HFFc6 (cell line): ENCODE measurements at regions not wholly inside any gene's neighbourhood (a gene's known extent, or its start where the extent isn't known, plus 50 kb on each side); places are given as distances from the start of the nearest gene placed in this dataset.

ENCODE experiments used
- DNase-seq: peaks from one replicate; pipeline ENCODE4 v3.0.0-alpha.2; 2018
- H3K27ac Mint-ChIP-seq: 2 replicates; pipeline ENCODE4 v1.8.0; 2020; ENCODE audit warnings: mild to moderate bottlenecking, mixed read lengths
- H3K27me3 Mint-ChIP-seq: 2 replicates; pipeline ENCODE4 v1.8.0; 2021; ENCODE audit warnings: mild to moderate bottlenecking, moderate library complexity, mixed read lengths; ENCODE audit not compliant: insufficient read depth
- H3K36me3 Mint-ChIP-seq: 2 replicates; pipeline ENCODE4 v1.8.0; 2021; ENCODE audit warnings: low read depth, mixed read lengths
- H3K4me1 Mint-ChIP-seq: 2 replicates; pipeline ENCODE4 v1.8.0; 2020; ENCODE audit warnings: low read depth, mixed read lengths
- H3K4me3 Mint-ChIP-seq: 2 replicates; pipeline ENCODE4 v1.8.0; 2020; ENCODE audit warnings: mild to moderate bottlenecking, moderate library complexity, mixed read lengths
- H3K9me3 Mint-ChIP-seq: 2 replicates; pipeline ENCODE4 v1.8.0; 2020; ENCODE audit warnings: mild to moderate bottlenecking, mixed read lengths
- TF ChIP-seq, protein P1 (sequence below): fragments of 200-600 bp; sonication (generic); IDR thresholded peaks from 2 replicates; pipeline ENCODE4 v1.5.0; 2021; ENCODE audit warnings: antibody characterized with exemption, mild to moderate bottlenecking

DNA sequence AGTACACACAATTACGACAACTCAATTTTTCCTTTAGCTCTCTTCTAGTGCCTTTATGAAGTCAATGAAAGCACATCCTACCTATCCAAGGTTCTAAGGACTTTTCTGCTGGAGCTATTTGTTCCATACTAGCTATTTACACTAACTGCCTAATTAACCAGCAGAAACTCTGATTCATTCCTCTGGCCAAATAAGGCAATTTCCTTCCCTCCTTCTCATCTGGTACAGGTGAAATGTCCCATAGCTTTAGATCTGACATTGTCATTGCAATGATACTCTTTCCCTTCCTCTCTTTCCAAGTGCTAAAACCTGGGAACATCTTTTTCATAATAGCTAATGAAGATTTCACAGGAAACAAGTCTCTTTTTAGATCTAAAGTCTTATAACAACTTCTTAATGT lies 521.7 kb downstream of the SOX2 start:
- Mint-ChIP-seq H3K36me3 (no peaks in the 10 kb centered on the region), H3K27me3 (no peaks in the 10 kb centered on the region), H3K4me1 (no peaks in the 10 kb centered on the region), H3K4me3 (no peak overlapping the region), H3K9me3 (peaks cover 40% of the 10 kb centered on the region), H3K27ac (no peak overlapping the region)
- TF ChIP-seq, protein P1, sequence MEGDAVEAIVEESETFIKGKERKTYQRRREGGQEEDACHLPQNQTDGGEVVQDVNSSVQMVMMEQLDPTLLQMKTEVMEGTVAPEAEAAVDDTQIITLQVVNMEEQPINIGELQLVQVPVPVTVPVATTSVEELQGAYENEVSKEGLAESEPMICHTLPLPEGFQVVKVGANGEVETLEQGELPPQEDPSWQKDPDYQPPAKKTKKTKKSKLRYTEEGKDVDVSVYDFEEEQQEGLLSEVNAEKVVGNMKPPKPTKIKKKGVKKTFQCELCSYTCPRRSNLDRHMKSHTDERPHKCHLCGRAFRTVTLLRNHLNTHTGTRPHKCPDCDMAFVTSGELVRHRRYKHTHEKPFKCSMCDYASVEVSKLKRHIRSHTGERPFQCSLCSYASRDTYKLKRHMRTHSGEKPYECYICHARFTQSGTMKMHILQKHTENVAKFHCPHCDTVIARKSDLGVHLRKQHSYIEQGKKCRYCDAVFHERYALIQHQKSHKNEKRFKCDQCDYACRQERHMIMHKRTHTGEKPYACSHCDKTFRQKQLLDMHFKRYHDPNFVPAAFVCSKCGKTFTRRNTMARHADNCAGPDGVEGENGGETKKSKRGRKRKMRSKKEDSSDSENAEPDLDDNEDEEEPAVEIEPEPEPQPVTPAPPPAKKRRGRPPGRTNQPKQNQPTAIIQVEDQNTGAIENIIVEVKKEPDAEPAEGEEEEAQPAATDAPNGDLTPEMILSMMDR = no peak
- no peak for DNase-seq

DNA sequence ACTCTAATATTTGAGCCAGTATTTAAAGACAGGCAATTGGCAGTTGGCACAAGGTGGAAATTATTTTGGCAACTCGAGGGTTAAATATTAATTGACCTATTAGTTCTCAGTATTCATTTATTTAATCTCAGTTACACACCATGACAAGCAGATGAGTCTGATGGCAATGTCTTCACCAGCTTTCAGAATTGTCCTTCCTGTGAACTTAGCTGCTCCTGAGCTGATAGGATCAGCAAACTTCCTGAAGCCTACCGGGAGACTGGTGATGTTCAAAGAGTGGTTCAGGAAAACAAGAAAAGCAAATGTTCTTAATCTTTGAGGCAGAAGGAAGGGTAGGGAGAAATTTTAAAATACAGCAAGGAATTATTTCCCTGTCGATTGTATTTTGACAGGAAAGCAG lies 522.2 kb downstream of the SOX2 start:
- Mint-ChIP-seq H3K27me3 (no peaks in the 10 kb centered on the region), H3K9me3 (peaks cover 45% of the 10 kb centered on the region), H3K4me3 (no peak overlapping the region), H3K36me3 (no peaks in the 10 kb centered on the region), H3K27ac (no peak overlapping the region), H3K4me1 (no peaks in the 10 kb centered on the region)
- TF ChIP-seq, protein P1 = no peak
- DNase-seq = no peak

DNA sequence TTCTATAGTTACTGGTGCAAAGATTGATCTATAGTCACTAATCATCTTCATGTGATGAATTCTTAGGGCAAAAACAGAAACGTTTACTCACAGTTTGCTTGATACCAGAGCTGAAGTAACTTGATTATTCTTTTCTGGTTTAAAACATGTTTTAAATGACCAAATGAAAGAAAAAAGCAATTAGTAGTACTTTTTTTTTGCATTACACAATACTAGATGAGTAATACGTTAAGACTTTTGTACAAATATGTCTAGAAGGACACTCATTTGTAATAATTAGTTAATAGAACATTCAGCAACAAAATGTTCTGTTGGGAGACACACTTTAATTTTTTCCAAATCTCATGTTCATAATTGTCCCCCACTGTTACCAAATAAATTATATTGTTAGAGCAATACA lies 523.2 kb downstream of the SOX2 start:
- no peaks in the 10 kb centered on the region for H3K4me1 Mint-ChIP-seq
- no peaks in the 10 kb centered on the region for H3K36me3 Mint-ChIP-seq
- no peak overlapping the region for H3K27ac Mint-ChIP-seq
- no peak for DNase-seq
- peaks cover 46% of the 10 kb centered on the region for H3K9me3 Mint-ChIP-seq
- H3K4me3 Mint-ChIP-seq = no peak overlapping the region
- H3K27me3 Mint-ChIP-seq = no peaks in the 10 kb centered on the region
- TF ChIP-seq, protein P1 = no peak

DNA sequence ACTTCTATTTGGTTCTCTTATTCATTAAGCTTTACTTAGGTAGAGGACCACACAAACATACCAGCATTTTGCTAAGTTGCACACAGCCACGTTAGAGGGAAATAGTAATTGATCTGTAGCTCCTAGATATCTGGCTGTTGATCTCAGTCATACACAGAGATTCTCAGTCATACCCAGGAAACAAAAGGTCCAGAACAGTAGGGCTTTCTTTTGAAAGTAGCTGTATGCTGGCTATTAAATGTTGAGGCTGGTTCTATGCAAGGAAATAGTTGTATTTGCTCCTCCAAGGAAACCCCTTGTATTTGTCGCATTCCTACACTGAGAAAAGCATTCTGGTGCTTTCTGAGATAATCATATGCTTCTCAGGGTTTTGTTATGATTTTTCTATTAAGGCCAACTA lies 523.8 kb downstream of the SOX2 start:
- H3K27ac Mint-ChIP-seq = no peak overlapping the region
- no peak overlapping the region for H3K4me3 Mint-ChIP-seq
- no peak for DNase-seq
- peaks cover 43% of the 10 kb centered on the region for H3K9me3 Mint-ChIP-seq
- H3K36me3 Mint-ChIP-seq = no peaks in the 10 kb centered on the region
- no peaks in the 10 kb centered on the region for H3K27me3 Mint-ChIP-seq
- TF ChIP-seq, protein P1 = no peak
- H3K4me1 Mint-ChIP-seq = no peaks in the 10 kb centered on the region

DNA sequence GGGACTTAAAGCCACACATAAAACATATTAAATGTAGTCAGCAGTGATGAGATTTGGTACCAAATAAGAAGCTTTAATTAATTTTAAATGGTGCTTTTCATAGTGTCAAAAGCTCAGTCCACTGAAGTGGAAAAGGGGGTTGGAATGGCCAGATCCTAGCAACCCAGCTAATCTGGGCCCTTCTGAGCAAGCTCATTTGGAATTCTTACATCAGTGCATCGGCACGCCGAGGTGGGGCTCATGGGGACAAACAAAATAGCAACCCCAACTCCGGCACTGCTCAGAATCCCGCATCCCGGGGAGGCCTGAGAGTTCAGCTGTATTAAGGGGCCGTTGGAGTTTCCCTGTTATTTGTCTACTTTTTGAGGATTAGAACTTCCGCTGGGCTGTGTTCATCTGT lies 526.4 kb downstream of the SOX2 start:
- Mint-ChIP-seq H3K27ac (no peak overlapping the region), H3K4me1 (no peaks in the 10 kb centered on the region), H3K27me3 (no peaks in the 10 kb centered on the region), H3K4me3 (no peak overlapping the region), H3K9me3 (peaks cover 27% of the 10 kb centered on the region), H3K36me3 (no peaks in the 10 kb centered on the region)
- no peak for DNase-seq
- TF ChIP-seq, protein P1 = no peak

DNA sequence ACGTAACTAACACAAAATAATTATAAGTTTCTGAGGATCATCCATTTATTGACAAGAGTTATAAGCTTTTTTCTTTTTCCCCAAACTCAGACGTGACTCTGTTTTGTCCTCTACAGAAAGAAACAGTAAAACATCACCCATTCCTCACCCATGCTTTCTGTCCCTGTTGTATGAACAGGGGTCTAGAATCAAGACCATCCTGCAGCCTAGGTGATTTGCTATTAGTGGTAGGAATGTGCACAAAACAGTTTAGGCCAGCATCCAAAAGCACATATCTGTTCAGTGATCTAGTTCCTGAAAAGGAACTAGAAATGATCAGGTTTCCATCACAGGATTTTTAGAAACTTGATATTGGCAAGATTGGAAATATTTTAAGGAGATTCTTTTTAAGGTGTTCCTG lies 527.6 kb downstream of the SOX2 start:
- Mint-ChIP-seq H3K4me1 (no peaks in the 10 kb centered on the region), H3K4me3 (no peak overlapping the region), H3K27me3 (no peaks in the 10 kb centered on the region), H3K9me3 (peaks cover 28% of the 10 kb centered on the region), H3K27ac (no peak overlapping the region), H3K36me3 (no peaks in the 10 kb centered on the region)
- DNase-seq = no peak
- TF ChIP-seq, protein P1 = no peak
